OCI-LY7 (cell line): ENCODE measurements at regions not wholly inside any gene's neighbourhood (a gene's known extent, or its start where the extent isn't known, plus 50 kb on each side); places are given as distances from the start of the nearest gene placed in this dataset.

Source experiments
- EZH2phosphoT487 ChIP-seq: fragments of 200-600 bp; sonication (generic); IDR thresholded peaks from 2 replicates; pipeline ENCODE4 v1.6.1; 2018; ENCODE audit warnings: low read depth, borderline replicate concordance, mild to moderate bottlenecking, mixed run types, antibody characterized with exemption, low read length, moderate library complexity, mixed read lengths
- TF ChIP-seq, protein P1 (sequence below): fragments of 200-600 bp; sonication (generic); conservative IDR thresholded peaks from 2 replicates; pipeline ENCODE4 v1.5.1; 2014; ENCODE audit warnings: mild to moderate bottlenecking, antibody characterized with exemption, low read length, moderate library complexity, mixed read lengths

DNA sequence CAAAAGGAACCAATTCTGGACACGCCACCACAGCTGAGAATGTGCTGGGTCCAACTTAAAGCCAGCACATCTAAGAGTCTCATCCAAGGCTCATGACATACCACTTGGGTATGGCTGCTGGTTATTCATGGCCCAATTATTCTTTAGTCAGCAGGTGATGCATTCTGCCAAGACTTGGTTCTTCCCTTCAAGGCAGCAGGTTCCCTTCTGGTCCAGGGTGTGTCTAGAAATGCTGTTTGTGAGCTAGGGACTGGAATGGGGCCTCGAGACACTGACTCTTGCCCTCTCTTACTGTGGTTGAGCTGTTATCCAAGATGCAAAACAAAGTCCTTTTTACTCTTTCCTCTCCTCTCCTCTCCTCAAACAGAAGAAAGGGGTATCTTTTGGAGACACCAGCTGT, 522.6 kb downstream of the HINT1 start:
- TF ChIP-seq, protein P1, sequence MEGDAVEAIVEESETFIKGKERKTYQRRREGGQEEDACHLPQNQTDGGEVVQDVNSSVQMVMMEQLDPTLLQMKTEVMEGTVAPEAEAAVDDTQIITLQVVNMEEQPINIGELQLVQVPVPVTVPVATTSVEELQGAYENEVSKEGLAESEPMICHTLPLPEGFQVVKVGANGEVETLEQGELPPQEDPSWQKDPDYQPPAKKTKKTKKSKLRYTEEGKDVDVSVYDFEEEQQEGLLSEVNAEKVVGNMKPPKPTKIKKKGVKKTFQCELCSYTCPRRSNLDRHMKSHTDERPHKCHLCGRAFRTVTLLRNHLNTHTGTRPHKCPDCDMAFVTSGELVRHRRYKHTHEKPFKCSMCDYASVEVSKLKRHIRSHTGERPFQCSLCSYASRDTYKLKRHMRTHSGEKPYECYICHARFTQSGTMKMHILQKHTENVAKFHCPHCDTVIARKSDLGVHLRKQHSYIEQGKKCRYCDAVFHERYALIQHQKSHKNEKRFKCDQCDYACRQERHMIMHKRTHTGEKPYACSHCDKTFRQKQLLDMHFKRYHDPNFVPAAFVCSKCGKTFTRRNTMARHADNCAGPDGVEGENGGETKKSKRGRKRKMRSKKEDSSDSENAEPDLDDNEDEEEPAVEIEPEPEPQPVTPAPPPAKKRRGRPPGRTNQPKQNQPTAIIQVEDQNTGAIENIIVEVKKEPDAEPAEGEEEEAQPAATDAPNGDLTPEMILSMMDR, result no peak
- TF ChIP-seq EZH2phosphoT487, result no peak
